ENCODE measurements at regions not wholly inside any gene's neighbourhood (a gene's known extent, or its start where the extent isn't known, plus 50 kb on each side); places are given as distances from the start of the nearest gene placed in this dataset.
"Not testable (repeated sequence)": the region's sequence is repeated elsewhere in the genome, so short reads cannot be mapped to it uniquely, and the experiment has no call there.

- not testable (repeated sequence) for TF ChIP-seq CTCF (IDR thresholded peaks at IDR 0.05; ENCODE audit: extremely low read depth in 1 of 2, insufficient read depth in 1 of 2, low read depth in 1 of 2, low read length in 2 of 2); POLR2A (IDR thresholded peaks at IDR 0.05; ENCODE audit: low read depth, low read length)
Measured at GRCh38 chr5:102671033-102671734, 83.9 kb upstream of the PAM start.
